GM12865 (cell line): ENCODE measurements at regions not wholly inside any gene's neighbourhood (a gene's known extent, or its start where the extent isn't known, plus 50 kb on each side); places are given as distances from the start of the nearest gene placed in this dataset.

Experiments used
- DNase-seq: peaks from one replicate; pipeline ENCODE4 v3.0.0; 2010; ENCODE audit warnings: low read depth
- H3K4me3 ChIP-seq: 2 replicates; pipeline ENCODE4 v1.5.1; 2011; ENCODE audit warnings: mild to moderate bottlenecking, low read depth, low read length, control low read depth
- TF ChIP-seq, protein P1 (sequence below): IDR thresholded peaks from 2 replicates; pipeline ENCODE4 v1.5.1; 2011; ENCODE audit warnings: low read length, control low read depth, low read depth, inconsistent platforms; ENCODE audit not compliant: insufficient read depth; ENCODE audit errors: missing control alignments

- no peak for DNase-seq
- H3K4me3 ChIP-seq = no peak overlapping the region
- TF ChIP-seq, protein P1, sequence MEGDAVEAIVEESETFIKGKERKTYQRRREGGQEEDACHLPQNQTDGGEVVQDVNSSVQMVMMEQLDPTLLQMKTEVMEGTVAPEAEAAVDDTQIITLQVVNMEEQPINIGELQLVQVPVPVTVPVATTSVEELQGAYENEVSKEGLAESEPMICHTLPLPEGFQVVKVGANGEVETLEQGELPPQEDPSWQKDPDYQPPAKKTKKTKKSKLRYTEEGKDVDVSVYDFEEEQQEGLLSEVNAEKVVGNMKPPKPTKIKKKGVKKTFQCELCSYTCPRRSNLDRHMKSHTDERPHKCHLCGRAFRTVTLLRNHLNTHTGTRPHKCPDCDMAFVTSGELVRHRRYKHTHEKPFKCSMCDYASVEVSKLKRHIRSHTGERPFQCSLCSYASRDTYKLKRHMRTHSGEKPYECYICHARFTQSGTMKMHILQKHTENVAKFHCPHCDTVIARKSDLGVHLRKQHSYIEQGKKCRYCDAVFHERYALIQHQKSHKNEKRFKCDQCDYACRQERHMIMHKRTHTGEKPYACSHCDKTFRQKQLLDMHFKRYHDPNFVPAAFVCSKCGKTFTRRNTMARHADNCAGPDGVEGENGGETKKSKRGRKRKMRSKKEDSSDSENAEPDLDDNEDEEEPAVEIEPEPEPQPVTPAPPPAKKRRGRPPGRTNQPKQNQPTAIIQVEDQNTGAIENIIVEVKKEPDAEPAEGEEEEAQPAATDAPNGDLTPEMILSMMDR = no peak
Observed at GRCh38 chr5:82338771-82339373, 60.7 kb upstream of the RPS23 start.

DNA sequence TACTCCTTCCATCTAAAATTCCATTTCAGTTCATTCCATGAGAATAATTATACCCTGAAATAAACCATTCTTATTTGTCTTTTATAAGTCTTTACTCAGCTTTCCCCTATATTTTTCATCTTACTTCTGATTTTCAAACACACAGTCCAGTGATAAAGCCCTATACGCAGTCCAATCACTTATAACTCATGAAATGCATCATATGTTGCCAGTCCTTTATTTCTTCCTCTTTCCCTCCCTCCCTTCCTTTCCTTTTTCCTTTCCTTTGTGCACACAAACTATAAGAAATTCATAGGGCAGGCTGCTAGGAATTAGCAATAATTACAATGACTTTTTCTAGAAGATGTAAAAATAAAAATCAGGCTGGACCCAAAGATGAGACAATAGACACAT lies 58.8 kb upstream of the RPS23 start:
- TF ChIP-seq, protein P1 = no peak
- DNase-seq = no peak
- no peak overlapping the region for H3K4me3 ChIP-seq

DNA sequence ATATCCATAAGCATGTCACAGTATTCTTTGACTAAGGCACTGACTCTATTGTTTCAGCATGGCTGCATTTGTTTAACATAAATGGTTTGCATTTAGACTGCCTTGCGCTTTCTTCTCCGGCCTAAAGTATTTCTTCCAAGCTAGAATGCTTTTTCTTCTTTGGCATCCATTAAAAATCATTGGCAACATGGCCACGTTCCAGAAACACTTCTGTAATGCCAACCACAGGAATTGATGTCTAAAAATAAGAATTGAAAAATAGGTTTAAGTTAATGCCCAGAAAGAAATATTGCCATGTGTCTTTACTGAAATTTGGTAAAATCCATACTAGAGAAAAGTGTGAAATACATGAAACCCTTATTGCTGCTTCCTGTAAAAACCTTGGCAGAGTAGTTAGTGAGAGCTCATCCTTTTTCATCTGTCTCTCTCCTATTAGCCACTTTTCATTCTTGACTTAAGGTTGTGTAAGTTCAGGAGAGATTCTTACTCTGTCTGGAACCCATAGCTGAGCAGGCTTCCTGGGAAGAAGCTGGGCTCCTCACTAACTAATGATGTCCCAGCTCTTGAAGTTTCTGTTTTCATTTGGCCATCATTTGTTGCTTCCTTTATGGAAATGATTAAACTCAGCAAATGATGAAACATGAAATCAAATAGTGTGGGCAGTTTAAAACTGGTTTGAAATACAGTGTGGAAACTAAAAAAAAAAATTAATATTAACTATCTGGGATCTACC lies 58.2 kb upstream of the RPS23 start:
- no peak for DNase-seq
- TF ChIP-seq, protein P1 = no peak
- no peak overlapping the region for H3K4me3 ChIP-seq

DNA sequence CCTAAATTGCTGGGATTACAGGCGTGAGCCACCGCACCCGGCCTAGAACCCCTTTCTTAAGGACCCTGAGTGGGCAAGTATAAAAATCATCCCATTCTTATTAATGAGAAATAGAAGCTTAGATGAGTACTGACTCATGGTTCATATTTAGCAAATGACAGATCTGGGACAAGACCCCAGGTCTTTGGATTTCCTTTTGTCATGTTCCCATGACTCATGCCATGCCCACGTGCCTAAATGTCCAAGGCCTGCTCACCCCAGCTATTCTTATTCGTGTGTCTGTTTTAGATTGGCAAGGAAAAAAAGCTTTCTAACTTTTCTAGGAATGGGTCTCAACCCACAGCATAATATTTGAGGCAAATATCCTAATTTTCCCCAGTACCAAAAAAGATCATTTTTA lies 57.7 kb upstream of the RPS23 start:
- TF ChIP-seq, protein P1 = no peak
- DNase-seq = no peak
- H3K4me3 ChIP-seq = no peak overlapping the region

- no peak overlapping the region for H3K4me3 ChIP-seq
- TF ChIP-seq, protein P1 = no peak
- DNase-seq = no peak
Observed at GRCh38 chr5:82334856-82335255, 56.7 kb upstream of the RPS23 start.

DNA sequence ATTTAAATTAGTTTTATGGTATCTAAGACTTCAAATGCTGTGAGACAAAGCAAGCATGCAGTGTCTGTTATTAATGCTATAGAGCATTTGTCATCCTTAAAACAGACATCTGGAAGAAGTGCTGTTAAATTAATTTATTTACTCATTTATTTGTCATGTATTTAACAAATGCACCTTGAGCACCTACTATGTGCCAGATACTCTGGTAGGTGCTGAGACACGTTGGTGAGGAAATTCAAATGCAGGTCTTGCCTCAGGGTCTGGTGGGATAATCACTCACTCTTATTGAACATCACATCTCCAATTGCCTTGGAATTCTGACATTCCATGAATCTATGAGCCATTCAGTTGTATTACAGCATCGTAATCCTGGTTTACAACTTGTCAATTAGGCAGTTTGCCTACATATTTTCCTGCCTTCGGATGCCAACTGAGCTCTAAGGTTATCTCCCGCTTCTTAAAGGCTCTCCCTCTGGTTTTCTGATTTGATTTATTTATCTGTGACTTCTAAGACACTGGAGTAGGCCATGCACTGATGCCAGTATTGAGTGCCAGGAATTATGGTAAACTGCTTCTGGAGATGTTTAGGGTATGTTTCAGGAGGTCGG lies 56.0 kb upstream of the RPS23 start:
- no peak overlapping the region for H3K4me3 ChIP-seq
- DNase-seq = no peak
- TF ChIP-seq, protein P1 = no peak
